Activated CD4-positive, alpha-beta T cell treated with anti-CD3 and anti-CD28 coated beads, Interleukin-2, amount 50 U/mL, for 4 hours (primary cell): ENCODE measurements at regions not wholly inside any gene's neighbourhood (a gene's known extent, or its start where the extent isn't known, plus 50 kb on each side); places are given as distances from the start of the nearest gene placed in this dataset.
"Not testable (repeated sequence)": the region's sequence is repeated elsewhere in the genome, so short reads cannot be mapped to it uniquely, and the experiment has no call there.

Source experiments
- DNase-seq, 2 experiments: peaks; one replicate each; pipeline ENCODE4 v3.0.0-alpha.2; 2020

- no peak for DNase-seq
These were observed 134.4 kb upstream of the TMEM170B start for GRCh38 chr6:11403035-11403601.

GRCh38 chr6:11402581-11402980 lies 135.0 kb upstream of the TMEM170B start:
- DNase-seq, result not testable (repeated sequence)

GRCh38 chr6:11401954-11402353 lies 135.6 kb upstream of the TMEM170B start:
- not testable (repeated sequence) for DNase-seq

- DNase-seq, result no peak
These were observed 138.9 kb upstream of the TMEM170B start for GRCh38 chr6:11398451-11399326.

GRCh38 chr6:11397622-11398450 lies 139.7 kb upstream of the TMEM170B start:
- DNase-seq, result no peak

- DNase-seq, result no peak
These were observed 140.7 kb upstream of the TMEM170B start for GRCh38 chr6:11396860-11397259.

- no peak for DNase-seq
These were observed 143.6 kb upstream of the TMEM170B start for GRCh38 chr6:11393713-11394627.

GRCh38 chr6:11392778-11393507 lies 144.6 kb upstream of the TMEM170B start:
- DNase-seq, result no peak

- DNase-seq, result no peak
These were observed 145.4 kb upstream of the TMEM170B start for GRCh38 chr6:11391934-11392777.

- DNase-seq, result no peak
These were observed 147.6 kb upstream of the TMEM170B start for GRCh38 chr6:11389977-11390376.

- no peak for DNase-seq
These were observed 148.3 kb upstream of the TMEM170B start for GRCh38 chr6:11388983-11389944.

GRCh38 chr6:11387707-11388430 lies 149.7 kb upstream of the TMEM170B start:
- DNase-seq, result no peak

GRCh38 chr6:11386726-11387125 lies 150.8 kb upstream of the TMEM170B start:
- no peak for DNase-seq

- no peak for DNase-seq
These were observed 151.2 kb upstream of the TMEM170B start for GRCh38 chr6:11386323-11386722.

GRCh38 chr6:11384531-11385309 lies 152.3 kb upstream of the NEDD9 start:
- DNase-seq, result no peak

- DNase-seq, result peak; percentile 57 to 58
These were observed 149.5 kb upstream of the NEDD9 start for GRCh38 chr6:11381801-11382513.
